NK-92 (cell line): ENCODE measurements at regions not wholly inside any gene's neighbourhood (a gene's known extent, or its start where the extent isn't known, plus 50 kb on each side); places are given as distances from the start of the nearest gene placed in this dataset.

Experiments used
- DNase-seq: peaks from one replicate; lab custom pipeline; 2025; ENCODE audit not compliant: unreplicated experiment; lab: John Stamatoyannopoulos, UW

DNA sequence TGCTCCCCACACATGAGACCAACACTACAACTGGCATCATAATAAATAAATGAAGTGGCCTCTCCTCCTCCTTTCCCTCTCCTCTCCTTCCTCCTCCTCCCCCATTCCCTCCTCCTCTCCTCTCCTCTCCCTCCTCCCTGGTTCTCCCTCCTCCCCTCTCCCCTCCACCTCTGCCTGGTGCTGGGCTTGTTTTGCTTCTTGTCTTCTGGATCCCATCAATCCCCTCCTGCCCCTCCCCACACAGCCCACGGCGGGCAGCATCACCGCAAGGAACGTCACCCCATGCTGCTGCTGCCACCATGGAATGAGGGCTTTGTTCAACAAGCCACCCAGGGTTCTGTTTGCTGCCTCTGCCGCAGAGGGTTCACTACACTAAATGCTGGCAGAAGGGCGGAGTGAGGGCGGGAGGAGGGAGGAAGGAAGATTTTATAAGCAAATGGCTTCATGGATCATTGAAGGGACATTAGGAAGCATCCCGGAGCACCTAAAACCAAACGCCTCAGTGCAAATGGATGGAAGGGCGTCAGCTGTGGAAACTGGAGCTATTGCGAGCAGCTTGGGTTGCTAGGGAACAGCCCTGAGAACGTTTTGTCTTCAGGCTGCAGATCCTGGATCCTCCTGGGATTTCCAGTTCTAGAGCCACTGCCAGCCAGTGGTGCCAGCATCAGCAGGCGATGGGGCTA, 379.7 kb upstream of the ZMIZ1 start:
- DNase-seq, result no peak

DNA sequence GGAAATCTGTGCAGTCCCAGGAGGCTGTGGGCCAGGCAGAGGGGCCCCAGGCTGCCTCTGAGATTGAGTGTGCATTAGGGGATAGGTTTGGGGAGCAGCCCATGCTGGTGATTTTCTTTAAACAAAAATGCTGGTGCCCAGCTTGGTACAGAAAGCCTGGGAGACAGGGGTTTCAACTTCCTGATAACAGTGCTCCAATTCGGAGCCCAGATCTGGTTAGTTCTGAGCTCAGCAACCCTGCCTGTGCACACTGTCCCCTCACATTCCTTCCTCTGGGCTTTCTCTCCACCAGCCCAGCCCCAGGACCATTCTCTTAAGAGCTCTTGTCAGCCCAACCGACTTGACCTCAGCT, 379.2 kb upstream of the ZMIZ1 start:
- DNase-seq, result no peak

DNA sequence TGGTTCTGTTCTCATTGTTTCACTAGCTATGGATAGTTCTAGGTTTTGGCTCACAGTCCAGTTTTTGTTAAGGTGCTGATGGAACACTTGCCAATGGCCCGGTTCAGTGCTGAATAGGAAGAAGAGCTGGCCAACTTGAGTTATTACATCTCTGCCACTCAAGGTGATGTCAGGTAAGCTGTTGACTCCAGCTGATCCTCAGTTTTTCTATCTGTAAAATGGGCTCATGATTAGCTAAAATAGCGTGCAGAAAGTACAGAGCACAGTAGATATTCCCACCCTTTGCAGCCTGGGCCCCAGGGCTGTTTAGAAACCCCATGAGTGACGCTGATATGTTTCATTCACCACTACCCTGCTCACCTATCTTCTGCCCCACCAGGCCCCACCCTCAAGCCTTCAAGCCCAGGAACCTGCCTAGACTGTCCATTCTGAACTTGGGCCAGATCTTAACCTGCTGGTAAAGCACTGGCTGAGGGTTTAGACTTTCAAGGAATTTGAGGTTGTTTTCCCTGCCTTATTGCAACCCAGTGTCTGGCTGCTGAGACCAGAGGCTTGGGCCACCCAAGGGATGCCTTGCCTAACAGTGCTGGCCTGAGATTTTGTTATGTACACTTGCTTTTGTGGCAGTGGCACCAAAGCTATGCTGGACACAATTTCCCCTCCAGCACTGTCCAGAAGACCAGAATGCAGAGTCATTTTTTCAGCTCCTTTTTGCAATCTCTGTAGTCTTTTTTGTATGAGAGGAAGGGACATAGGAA, 378.2 kb upstream of the ZMIZ1 start:
- no peak for DNase-seq

DNA sequence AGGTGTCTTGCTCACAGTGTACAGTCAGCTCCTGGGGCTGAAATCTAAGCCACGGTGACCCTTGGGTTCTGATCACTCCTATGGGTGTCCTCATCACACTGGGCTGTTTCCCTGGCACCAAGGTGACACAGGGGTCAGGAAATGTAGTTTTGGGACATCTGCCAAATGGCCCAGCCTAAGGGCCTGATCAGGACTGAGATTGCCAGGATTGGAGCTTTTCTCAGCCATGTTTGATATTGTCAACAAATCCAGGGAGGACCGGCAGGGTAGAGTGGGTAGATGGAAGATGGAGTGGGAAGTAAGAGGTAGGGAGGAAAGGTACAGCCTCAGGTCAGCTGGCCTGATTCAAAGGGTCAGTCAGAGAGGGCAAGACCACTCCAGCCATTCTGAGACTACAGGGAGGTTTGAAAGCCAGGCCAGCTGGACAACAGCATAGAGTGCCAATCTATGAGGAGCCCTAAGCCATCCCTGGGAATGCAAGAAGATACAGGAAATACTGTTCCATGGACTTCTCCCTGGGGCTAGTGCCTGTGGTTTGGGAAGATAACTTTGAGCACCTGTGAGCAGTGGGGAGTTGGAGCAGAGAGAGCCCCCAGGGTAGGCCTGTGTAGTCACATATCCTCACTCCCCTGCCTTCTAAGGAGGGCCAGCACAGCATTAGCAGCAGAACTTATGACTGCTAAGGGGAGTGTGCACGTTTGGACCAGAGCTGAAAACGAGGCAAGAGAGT, 377.3 kb upstream of the ZMIZ1 start:
- no peak for DNase-seq

DNA sequence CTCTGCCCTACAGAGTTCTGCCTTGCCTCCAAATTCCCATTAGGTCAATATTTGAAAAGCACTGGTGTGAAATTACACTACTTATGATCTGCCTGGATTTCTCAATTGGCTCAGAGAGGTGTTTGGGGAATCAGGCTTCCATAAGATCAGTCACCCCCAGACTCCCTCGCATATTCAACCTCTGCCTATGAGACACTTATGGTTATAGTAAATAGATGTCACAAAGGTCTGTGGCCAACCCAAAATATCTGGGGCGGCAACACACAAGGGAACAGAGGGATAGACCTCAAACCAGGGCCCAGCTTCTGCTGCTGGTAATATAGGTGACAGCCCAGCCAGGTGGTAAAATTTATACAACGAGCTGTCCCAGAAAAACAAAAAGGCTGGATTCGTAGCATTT, 376.7 kb upstream of the ZMIZ1 start:
- no peak for DNase-seq

DNA sequence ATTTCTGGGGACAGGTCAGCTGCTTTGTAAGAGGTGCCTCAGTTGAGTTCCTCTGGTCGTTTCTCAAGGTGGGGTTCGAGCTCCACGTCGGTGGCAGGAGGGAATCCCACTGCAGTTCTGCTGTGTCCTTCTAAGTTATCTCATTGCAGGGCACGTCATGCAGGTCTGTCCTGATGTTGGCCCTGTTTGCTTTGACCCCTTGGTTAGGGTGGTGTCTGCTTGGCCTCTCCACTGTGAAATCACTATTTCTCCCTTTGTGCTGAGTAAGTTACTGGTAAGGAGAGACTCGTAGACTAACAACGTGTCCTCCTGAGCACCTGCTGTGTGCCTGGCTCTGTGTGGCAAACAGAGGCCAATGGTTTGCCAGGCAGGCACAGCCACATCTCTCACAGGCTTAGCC, 372.9 kb upstream of the ZMIZ1 start:
- no peak for DNase-seq

DNA sequence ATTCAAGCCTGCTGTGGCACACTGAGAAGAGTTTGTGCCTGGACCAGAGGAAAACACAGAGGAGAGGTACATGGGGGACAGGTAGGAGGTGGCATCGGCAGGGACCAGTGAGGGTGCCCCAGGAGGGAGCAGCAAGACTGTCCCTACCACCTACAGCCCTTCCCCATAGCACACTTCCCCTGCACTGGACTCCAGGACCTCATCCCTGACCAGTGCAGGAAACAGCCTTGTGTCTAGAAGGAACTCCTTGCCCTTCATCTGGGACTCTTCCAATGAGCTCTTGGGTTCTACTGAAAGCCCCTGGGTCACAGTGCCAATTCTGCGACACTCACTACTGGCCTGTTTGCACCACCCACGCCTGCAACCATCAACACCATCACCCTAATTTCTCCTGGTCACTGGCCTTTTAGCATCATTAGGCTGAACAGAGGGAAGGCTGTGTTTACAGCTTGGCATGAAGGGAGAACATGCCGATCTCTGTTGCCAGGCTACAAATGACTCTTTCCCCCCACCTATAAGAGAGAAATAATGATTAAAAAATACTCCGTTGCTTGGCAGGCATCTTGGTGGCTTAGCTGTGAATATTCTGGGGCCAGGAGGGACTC, 371.9 kb upstream of the ZMIZ1 start:
- DNase-seq, result no peak

DNA sequence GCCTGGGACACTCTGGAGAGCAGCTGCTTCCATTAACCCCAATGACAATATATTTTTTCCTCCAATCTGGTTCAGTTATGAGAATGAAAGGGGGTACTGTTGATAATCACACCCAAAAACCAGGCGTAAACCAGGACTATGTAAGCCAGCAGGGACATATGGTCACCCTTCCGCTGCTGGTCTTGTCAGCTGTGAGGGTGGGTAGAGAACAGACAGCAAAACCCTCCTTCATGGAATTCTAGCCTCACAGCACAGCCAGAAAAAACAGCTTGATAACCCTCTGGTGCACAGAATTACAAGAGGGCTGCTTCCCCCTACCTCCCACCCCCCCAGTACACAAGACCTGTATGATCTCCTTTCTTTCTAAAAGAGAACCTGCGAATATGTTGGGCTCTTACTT, 368.8 kb upstream of the ZMIZ1 start:
- no peak for DNase-seq

DNA sequence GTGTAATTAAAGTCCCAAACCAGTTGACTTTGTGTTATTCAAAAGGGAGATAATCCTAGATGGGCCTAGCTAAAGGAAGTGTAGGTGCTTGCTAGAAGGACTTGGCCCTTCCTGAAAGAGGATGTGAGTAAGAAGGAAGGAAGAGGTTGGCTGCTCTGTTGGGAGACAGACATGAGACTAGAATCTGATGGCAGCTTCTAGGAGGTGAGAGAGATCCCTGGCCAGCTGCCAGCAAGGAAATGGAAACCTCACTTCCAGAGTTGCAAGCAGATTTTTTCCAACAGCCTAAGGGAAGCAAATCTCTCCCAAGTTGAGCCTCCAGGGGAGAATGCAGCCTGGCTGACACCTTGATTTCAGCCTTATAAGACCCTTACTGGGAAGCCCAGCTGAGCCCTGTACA, 368.4 kb upstream of the ZMIZ1 start:
- DNase-seq, result no peak

DNA sequence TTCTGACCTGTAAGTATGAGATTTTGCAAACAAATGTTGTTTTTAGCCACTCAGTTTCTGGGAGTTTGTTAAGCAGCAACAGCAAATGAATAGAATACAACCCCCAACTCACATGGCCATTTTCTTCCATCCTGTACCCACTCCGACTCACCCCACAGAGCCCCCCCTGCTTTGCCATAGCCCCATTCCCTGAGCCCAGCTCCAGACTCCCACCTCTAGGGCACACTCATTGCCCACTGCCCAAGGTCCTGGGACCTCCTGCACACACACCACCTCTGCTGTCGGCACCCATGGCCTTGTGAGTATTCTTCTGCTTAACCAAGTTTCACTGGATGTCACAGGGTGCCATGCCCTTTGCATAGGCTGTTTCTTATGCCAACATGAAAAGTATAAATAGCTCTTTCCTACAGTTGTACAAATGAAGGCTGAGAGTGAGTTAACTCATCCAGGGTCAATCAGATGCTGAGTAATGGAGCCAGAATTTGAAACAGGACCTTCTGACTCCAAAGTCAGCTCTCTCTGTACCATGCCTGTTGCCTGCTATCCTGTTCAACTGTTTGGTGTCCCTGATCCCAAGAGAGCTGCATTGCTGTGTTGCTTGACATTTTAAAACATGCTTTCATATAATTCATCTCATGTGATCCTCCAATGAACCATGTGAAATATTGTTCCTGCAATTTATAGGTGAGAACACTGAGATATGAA, 367.8 kb upstream of the ZMIZ1 start:
- no peak for DNase-seq

DNA sequence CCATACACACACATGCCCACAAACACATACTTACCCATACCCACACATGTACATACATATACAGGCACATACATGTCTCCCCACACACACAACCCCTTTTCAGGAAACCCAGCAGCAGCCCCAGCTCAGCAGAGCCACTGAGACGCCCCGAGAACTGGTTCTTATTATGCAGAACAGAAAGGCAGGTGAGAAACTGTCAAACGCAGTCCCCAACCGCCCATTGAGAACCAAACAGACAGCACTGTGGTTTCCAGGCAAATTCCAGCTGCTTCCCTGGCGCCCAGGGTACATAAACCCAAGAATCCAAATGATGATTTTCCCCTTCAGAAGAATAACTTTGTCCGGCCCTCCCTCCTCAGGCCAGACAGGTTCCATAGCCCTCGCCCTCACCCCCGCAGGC, 366.6 kb upstream of the ZMIZ1 start:
- no peak for DNase-seq

DNA sequence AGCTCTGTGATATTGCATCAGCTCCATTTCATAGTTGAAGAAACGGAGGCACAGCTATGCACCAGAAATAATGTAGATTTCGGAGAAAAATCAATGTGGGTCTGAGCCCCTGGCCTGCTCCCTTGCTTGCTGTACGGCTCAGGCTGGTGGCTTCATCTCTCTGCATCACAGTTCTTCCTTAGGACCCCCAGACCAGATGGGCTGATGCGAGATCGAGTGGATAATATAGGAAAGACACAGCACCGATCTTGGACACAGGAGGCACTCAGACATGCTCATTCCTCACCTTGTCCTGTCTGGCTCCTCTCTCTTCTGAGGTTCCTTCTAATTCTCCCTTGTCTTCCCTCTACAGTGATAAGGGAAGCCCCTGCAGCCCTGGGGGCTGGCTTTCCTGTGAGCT, 365.9 kb upstream of the ZMIZ1 start:
- DNase-seq, result no peak

DNA sequence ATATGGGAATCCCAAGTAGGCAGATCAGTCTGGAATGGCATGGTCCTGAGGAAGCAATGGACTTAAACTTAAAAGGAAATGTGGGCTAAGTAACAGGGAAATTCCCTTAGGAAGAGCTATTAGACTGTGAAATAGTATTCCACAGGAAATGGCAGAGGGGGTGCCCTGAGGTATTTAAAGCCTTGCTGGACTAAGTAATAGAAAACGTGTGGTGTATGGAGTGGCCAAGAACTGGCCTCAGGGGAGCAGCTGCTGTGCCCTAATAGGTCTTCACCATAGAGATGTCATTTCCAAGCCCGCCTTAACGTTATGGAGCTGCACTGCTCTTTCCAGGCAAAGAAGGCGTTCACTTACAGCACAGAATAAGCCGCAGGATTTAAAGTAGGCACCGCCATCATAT, 365.2 kb upstream of the ZMIZ1 start:
- no peak for DNase-seq

DNA sequence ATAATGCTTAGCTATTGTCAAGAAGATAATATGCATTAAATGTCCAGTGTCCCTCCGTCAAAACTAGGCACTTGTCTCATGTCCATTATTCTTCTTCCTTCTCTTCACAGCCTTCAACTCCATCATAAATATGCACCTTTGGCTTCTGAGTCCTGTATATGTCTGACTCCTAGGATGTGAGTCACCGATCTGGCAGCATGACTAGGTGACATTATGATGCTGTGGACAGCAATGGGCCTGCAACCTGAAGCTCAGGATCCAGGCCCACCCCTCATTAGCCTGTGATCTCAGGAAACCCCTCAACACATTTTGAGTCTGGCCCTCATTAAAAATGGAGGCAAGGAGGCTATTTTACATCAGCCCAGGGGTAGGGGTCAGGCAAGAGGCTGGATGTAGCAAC, 362.5 kb upstream of the ZMIZ1 start:
- no peak for DNase-seq

DNA sequence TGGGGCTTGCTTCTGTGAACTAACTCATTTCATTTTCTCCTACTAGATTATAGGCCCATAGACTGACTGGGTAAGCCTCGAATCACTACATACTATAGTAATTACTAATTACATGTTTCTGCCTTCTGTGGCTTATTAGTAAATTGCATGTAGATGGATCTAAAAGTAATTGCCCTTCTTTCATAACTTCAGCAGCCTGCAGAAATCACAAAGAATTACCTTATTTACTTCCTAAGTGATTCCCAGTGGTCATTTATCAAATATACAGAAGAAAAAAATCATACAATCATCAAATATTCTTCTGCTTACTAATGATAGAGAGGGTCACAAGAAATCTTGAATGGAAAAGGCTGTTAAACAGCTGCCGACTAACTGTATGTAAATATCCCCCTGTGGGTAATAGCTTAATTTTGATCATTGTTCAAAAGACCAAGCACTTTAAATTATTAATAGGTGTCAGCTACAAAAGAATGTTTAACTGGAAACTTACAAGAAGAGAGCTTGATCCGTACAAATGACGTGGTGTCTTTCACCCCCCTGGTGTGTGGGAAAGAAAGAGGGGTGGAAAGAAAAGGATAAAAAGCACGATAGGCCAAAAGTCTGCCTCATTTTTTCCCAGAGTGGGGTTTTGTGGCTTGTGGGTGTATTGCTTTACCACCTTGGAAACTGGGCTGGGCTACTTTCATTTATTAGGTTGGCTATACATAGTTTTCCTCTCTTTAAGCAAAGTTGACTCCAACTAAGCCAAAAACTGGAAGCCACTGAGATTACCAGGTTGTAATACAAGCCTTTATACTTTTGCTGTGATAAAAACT, 361.8 kb upstream of the ZMIZ1 start:
- no peak for DNase-seq

DNA sequence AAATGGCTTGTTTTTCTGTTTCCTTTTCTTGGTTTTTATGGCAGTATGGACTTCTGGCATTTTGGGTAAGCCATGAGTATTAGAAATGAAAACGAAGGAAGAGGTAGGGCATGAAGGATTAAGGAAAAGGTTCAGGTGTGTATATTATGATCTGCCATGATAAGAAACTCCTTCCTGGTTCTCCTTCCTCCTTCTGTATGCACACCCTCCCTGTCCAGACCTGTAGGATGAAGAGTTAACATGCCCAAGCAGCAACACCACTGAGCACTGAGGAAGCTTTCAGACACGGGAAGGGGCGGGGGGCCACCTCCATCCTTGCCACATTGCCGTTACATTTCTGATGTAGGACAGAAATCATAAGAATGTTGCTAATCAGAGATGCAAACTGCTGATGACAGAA, 361.0 kb upstream of the ZMIZ1 start:
- no peak for DNase-seq

DNA sequence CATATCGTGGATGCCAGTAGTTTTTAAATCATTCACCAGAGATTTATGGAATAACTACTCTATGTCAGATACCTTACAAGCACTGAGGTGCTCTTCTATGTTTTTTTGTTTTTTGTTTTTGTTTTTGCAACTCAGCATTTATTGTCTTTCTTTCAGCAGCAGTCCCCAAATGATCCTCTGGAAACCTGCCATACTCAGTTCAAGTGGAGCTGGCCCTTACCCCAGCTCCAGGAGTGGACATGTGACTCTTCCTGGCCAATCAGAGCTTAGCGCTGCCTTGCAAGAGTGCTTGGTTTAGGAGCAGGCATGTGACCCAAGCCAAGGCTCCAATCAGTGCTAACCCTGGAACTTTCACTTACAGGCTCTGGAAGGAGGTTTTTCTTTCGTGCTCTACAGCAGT, 356.6 kb upstream of the ZMIZ1 start:
- DNase-seq, result no peak

DNA sequence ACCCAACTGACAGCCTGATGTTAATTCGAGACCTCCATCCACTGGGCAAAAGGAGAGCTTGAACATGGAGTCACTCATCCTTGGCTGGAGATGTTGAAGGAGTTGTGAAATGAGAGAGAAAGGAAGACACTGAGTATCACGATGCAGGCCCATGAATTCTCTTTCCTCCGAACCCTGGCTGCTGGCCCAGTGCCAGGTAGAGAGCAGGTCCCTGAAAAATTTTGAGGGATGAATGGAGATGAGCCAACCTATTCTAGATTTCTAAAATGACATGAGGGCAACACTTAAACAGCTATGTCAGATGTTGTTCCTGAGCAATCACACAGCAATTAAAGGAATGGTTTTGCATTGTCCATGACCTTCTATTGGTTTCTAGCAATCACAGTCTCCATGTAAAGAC, 355.1 kb upstream of the ZMIZ1 start:
- DNase-seq, result no peak

DNA sequence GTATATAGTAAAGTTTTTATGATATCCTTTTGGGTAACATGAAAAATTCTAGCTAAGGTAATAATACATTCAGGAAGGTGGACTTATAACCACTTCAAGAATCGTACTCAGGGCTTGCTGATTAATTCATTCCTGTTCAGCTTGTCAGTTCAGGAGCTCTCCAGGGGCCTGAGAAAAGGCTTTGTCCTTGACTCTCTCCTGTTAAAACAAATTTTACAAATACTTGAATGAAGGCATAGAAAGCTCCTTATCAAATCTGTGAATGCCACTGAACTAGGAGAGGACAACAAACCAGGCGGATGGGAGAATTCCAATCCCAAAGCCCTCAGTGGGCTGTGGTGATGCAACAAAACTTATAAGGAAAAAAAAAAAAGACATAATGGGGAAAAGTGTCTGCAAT, 354.5 kb upstream of the ZMIZ1 start:
- DNase-seq, result no peak

DNA sequence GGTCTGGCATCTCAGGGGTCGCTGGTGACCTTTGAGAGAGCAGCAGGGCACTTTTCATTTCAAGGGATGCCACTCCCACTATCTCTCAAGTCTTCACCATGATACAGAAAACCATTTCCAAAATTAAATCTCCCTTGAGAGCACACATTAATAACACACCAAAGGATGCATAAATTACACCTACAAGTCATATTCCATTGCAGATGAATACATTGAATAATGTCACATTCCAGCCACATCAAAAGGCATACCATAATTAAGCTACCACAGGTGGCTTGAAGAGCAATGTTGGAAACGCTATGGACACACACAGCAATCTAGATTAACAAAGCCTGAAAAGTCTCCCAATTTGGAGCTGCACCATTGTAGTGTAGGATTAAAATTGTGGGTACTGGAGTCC, 353.3 kb upstream of the ZMIZ1 start:
- no peak for DNase-seq
